NCI-H1417 (cell line): ENCODE measurements at regions not wholly inside any gene's neighbourhood (a gene's known extent, or its start where the extent isn't known, plus 50 kb on each side); places are given as distances from the start of the nearest gene placed in this dataset.

Experiments
- DNase-seq, 3 experiments: peaks; one replicate each; lab custom pipeline; 2025; lab: John Stamatoyannopoulos, UW

GRCh38 chr2:120548627-120549608, 186.8 kb upstream of the GLI2 start:
- DNase-seq, result no peak

DNA sequence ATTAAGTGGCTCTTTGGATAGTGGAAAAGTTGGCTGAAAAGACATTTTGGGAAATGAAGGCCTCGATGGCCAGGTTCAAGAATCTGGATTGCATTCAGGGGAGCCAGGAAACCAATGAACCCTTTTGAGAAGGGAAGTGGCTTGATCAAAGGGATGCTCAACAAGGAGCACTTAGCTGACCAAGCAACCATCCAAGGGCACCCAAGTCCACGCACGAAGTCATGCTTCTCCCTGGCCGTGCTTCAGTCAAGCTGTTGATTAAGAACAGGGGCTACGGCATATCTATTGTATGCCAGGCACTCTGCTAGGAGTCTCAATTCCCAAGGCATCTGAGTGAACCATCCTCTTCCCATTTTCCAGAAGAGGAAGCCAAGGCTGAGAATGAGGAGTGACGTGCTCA, 185.8 kb upstream of the GLI2 start:
- DNase-seq, result no peak

DNA sequence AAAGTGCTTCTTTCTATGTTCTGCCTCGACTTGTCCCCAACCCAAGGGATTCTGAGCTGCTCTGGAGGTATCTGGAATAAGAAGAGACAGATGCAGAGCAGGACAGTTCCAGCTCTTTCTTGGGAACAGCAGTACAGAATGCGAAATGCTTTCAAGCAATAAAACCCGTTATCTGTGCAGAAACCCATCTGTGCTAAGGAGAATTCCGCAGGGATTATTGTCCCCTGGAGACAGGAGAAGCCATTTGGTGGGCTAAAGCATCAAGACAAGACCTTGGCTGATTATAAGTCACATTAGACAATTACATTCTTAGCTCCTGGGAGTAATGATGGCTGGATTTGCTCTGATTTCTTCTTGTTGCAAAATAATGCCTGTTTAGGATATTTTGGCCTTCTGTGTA, 185.4 kb upstream of the GLI2 start:
- no peak for DNase-seq

- DNase-seq, result no peak
Measured at GRCh38 chr2:120550893-120551446, 184.7 kb upstream of the GLI2 start.

- DNase-seq, result no peak
Measured at GRCh38 chr2:120551522-120551921, 184.1 kb upstream of the GLI2 start.

GRCh38 chr2:120552079-120552478, 183.6 kb upstream of the GLI2 start:
- no peak for DNase-seq

GRCh38 chr2:120552800-120553481, 182.7 kb upstream of the GLI2 start:
- peak in 1 of 3 experiments; percentile 61 for DNase-seq

GRCh38 chr2:120554625-120555032, 181.0 kb upstream of the GLI2 start:
- DNase-seq, result no peak

GRCh38 chr2:120555092-120555491, 180.6 kb upstream of the GLI2 start:
- no peak for DNase-seq

GRCh38 chr2:120556911-120557310, 178.8 kb upstream of the GLI2 start:
- no peak for DNase-seq

- no peak for DNase-seq
Measured at GRCh38 chr2:120558847-120559246, 176.8 kb upstream of the GLI2 start.

GRCh38 chr2:120559401-120559800, 176.3 kb upstream of the GLI2 start:
- DNase-seq, result no peak

- no peak for DNase-seq
Measured at GRCh38 chr2:120560330-120560729, 175.3 kb upstream of the GLI2 start.

DNA sequence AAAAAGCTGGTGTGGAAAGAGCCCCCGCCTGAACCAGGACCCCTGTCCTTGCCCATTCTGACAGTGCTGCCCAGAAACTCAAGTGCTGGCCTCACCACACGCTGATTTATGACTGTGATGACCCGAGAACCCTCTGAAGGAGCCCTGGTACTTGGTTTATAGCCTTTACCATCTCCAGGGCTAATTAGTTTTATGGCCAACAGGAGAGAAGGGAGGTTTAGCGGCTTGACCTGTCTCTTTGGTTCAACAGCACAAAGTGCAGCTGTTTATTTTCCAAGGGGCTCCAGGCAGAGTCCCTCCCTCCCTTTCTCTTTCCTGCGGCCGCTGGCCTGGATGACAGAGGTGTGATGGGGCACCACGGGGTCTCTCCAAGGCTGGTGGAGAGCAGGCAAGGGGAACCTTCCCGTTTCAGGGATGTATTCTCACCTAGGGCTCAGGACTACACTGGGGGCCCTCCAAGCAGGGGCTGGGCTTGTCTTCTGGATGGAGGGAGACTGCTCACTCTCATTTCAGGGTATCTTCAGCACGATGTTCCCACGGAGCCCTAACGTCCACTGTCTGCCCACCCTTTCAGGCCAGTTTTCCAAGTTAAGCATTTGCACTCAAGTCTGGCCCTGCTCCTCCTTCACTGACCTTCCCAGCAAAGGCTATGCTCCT, 174.2 kb upstream of the GLI2 start:
- DNase-seq, result peak in 1 of 3 experiments; percentile 47

- DNase-seq, result no peak
Measured at GRCh38 chr2:120562218-120563005, 173.3 kb upstream of the GLI2 start.

GRCh38 chr2:120563616-120564015, 172.1 kb upstream of the GLI2 start:
- DNase-seq, result peak in 1 of 3 experiments; percentile 37

- DNase-seq, result peak in 2 of 3 experiments; percentile 97 to 98
Measured at GRCh38 chr2:120564213-120565094, 171.2 kb upstream of the GLI2 start.

GRCh38 chr2:120565095-120565460, 170.6 kb upstream of the GLI2 start:
- no peak for DNase-seq

DNA sequence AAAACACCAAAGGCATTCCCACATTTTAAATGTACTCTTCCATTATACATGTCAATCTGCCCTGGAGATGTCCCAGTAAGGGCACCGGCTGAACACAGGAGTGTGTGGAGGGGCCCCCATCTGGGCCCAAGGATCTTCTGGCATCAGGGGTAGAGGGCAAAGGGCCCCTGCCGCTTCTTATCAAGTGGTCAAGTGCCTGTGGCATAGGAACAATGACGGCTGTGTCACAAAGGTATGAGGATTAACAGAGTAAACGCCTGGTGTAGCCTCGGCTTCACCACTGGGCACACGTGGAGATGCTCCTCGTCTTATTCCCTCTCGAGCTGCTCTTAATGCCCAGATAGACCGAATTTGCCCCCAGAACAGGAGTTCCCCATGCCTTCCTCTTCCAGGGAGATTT, 169.7 kb upstream of the GLI2 start:
- no peak for DNase-seq

- no peak for DNase-seq
Measured at GRCh38 chr2:120566331-120567035, 169.2 kb upstream of the GLI2 start.
